ENCODE measurements at regions not wholly inside any gene's neighbourhood (a gene's known extent, or its start where the extent isn't known, plus 50 kb on each side); places are given as distances from the start of the nearest gene placed in this dataset.

DNA sequence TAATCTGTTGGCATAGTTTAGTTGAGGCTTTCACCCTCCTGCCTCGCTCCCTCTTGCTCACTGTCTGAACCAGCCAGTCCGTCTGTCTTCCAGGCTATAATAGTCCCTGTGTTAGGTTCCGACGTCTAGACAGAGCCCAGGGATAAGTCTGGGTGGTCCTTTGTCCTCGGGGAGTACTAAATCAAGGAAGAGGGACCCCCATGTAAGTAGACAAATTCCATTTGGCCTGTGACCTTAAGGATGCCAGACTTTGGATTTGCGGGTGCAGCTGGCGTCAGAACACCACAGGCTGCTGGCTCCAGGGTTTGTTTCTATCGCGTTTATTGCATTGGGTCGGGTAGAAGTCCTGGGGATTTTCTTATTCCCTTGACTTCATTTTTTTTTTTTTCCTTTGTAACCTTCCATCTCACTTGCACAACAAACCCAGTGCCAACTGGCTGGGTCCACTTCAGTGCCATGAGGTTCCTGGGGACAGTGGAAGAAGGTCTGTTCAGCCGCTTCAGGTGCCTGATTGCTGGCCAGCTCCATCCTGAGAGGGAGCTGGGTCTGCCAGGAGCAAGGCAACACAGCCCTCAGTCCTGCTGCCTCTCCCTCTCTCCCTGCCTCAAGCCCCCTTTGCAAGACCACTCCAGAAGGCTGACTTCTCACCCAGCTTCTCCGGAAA lies 95.4 kb upstream of the KLHL25 start:
- DNase-seq, result no peak

DNA sequence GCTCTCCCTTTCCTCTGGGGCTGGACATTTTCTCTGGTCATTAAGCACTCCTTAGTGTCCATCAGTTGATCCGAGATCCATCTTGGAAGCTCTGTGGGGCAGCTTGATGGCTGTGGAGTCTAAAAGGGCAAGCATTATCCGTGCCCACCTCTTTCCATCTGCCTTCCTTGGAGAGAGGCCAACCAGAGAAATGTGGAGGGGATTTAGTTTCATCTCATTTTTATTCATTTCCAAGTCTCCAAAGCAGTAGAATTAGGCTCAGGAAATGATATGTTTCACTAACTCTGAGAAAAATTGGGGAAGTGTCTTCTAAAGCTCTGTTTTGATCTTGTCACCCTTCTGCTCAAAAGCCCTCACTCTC lies 95.9 kb upstream of the KLHL25 start:
- DNase-seq, result no peak

DNA sequence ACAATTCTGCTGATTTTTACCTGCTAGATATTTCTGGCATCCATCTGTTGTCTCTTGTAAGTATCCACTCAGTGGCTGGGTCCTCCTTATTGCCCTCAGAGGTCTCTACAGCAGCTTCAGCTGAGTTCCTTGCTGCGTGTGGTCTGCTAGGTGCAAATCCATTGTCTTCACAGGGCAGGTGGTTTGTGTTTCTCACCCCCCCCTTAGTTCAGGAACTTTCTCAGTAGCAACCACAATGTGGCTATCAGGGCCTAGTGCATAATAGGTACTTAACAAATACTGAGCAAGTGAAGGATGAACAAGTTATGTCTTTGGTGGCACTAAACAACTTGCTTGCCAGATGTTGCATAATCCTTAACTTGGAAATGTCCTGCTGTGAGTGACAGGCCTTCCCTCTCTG lies 96.7 kb upstream of the KLHL25 start:
- no peak for DNase-seq

DNA sequence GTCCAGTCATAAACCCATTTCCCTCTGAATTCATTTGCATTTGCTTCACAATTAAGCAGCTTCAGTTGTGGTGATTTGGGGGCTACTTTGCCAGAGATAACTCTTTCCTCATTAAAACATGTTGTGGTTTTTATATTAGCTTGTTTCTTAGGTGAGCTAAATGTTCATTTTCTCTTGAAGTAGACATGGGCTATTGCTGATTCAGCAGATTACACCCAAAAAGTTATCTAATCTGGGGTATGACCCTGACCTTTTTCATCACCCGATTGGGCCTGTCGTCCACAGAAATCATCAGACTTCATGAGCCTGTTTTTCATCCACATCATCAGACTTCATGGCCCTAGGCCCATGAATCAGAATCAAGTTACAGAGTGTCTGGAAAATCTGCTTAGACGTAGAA lies 97.5 kb upstream of the KLHL25 start:
- DNase-seq, result no peak

DNA sequence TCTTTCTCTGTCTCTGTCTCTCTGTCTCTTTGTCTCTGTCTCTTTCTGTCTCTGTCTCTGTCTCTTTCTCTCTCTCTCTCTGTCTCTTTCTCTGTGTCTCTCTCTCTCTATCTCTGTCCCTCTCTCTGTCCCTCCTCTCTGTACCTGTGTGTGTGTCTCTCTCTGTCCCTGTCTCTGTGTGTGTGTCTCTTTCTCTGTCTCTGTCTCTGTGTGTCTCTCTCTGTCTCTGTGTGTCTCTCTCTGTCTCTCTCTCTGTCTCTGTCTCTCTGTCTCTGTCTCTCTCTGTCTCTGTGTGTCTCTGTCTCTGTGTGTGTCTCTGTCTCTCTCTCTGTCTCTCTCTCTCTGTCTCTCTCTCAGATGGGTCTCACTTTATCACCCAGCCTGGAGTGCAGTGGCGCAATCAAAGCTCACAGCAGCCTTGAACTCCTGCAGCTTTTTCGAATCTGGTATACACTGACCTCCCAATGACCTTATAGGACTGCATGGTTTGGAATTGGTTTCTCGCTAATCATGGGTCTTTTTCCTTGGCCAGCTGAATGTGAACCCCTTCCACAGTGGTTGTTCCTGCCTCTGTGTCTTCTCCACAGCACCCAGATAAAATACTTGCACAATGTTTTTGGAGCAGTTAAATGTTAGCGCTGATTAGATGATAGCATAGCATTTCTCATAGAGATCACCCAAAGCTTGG lies 102.6 kb upstream of the KLHL25 start:
- no peak for DNase-seq

DNA sequence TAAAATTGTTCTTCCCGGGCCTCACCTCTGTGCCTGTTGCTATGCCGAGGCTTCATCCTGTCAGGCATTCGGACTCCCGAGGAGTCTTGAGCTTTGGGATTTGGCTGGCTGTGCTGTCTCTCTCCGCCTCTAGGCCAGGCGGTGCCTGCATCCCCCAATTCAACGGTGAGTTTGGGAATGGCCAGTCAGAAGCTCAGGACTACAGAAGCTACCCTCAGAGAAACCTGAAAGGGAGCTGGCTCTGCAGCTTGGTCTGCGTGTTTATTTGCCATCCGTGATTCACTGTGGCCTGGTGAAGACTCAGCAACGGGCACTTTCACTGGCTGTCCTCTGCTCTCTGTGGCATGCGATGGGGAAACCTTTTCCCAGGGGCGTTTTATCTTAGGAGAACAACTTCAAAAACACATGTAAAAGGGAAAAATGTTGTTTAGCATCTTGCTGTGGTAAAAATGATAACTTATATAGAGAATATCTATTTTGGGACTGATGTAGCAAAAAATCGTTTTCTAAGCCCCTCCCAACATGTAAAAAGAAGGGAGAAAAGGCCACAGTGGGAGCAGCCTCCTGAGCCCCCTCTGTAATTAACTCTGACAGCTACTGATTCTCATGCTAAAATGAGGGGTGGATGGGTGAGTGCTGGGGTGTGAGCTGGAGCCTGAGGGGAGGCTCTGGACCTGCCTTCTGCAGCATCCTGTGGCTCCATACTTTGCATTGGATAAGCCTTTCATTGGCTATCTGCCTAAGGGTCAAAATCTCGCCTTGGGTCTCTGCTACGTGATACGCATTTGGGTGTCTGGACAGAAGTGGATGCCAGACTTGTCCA lies 103.4 kb upstream of the KLHL25 start:
- no peak for DNase-seq

DNA sequence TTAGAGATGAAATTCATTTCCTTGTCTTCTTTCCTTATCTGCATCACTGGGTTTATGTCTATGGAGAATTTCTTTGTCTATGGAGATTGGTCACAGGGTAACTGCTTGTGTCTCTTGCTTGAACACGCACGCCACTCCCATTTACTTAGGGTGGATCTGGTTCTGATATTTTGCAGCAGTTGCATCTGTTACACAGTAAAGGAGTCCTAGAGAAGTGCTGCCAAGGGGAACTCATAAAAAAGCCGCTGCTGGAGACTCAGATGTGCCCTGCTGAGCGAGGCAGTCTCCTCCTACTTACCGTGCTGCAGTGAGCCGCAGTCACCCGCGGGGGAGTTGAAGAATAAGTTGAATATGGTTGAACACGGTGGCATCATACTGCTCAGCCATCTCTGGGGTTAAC lies 105.2 kb upstream of the KLHL25 start:
- DNase-seq, result no peak

- no peak for DNase-seq
Observed at GRCh38 chr15:85905751-85906450, 111.2 kb upstream of the KLHL25 start.

GRCh38 chr15:85906640-85907039 lies 111.9 kb upstream of the KLHL25 start:
- no peak for DNase-seq

- no peak for DNase-seq
Observed at GRCh38 chr15:85910834-85911233, 116.1 kb upstream of the KLHL25 start.

DNA sequence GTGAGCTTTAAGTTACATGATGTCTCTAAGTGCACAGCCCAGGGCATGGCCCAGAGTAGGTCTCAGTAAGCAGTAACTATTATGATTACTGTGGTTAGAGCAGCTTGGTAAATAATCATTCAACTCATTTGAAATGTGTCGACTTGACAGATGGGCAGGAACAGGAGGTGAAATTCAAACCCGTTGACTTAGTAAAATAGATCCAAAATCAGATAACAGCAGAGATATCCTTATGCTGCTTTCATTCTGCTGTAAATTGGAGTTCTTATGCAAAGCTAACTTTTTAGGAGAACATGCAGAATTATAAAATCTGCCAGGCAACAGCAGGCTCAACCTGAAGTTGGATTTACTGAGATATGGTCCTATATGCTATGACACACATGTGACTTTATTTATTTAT lies 118.7 kb upstream of the KLHL25 start:
- DNase-seq, result no peak

- DNase-seq, result no peak
Observed at GRCh38 chr15:85920956-85921355, 126.2 kb upstream of the KLHL25 start.

GRCh38 chr15:85924088-85924487 lies 129.4 kb upstream of the KLHL25 start:
- no peak for DNase-seq

DNA sequence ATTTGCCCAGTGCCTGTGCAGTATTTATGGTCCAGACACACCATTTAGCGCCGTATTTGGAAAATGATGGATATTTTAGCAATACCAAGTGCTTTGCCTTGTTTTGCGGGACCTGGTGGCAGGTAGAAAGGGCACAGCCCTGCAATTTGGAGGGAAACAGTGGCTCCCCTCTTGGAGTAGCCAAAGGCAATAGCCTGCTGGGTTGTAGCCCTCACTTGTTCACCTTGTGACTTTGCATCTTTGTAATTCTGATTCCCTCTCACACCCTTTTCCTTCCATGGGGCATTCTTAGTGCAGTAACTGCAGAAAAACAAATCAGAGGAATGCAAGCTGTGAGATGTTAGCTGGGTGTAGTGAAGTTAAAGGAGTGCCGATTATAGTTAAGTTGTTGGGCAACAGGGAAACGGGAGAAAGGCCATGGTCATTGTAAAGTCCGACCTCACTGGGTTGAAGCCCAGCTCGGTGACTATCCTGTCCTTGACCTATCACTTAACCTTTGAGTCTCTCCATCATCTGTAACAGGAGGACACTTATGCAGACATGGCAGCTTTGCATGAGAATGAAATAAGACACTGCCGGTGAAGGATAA lies 131.0 kb upstream of the KLHL25 start:
- no peak for DNase-seq

GRCh38 chr15:85926834-85927233 lies 132.1 kb upstream of the KLHL25 start:
- DNase-seq, result no peak

DNA sequence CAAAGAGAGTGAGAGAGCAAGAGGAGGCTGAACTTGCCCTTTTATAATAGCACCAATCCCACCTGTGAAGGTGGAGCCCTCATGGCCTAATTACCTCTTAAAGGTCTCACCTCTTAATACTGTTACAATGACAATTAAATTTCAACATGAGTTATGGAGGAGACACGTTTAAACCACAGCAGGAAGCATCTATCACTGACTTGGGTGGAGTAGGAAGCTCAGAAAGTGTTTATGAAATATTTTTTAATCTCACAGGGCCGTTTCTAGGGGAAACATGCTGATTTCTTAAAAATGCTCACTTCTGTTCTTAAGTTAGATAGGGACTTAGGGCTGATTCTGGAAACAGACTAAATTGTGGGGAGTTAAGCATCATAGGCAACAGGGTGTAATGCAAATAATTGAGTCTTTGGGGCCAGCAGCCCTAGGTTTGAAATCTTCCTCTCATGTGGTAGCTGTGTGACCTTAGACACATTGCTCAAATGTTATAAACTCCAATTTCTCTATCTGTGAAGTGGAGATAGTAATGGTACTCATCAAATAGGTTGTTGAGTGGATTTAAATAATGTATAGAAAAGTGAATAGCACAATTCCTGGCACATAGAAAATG lies 133.3 kb upstream of the KLHL25 start:
- DNase-seq, result no peak

- DNase-seq, result no peak
Observed at GRCh38 chr15:85929786-85930185, 135.1 kb upstream of the KLHL25 start.

DNA sequence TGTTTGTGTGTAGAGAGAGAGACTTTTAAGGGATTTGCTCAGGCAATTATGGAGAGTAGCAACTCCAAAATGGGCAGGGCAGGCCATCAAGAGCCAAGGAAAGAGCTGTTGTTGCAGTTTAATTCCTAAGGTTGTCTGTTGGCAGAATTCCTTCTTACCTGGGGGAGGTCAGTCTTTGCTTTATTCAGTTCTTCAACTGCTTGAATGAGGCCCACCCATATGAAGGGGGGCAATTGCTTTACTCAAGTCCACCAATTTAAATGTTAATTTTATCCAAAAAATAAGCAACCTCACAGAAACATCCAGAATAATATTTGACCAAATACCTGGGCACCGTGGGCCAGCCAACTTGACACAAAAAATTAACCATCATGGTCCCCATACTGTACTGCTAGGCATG lies 137.7 kb upstream of the KLHL25 start:
- no peak for DNase-seq

DNA sequence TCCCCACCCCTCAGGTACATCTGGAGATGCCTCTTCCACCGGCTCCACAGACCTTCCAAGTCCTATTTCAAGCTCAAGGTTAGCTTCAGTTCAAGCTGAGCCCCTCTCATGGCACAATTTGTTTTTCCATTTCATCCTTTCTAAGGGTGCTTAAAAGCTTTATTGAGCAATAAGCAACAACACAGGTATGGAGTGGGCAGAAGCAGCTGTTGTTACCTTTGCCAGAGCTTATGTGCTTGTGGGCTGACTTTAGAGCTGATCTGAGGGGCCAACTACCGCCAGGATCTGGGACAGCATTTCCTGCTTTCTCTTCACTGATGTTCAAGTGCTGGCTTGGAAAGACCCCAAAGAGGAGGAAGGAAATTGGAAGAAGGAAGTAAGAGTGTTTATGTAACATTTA lies 140.0 kb upstream of the KLHL25 start:
- DNase-seq, result no peak

GRCh38 chr15:85935182-85935581 lies 140.5 kb upstream of the KLHL25 start:
- DNase-seq, result no peak

- DNase-seq, result no peak
Observed at GRCh38 chr15:85937661-85938060, 142.0 kb upstream of the AGBL1 start.

All from muscle of arm (tissue), 1 donor.